ENCODE measurements at regions not wholly inside any gene's neighbourhood (a gene's known extent, or its start where the extent isn't known, plus 50 kb on each side); places are given as distances from the start of the nearest gene placed in this dataset.
"Not testable (repeated sequence)": the region's sequence is repeated elsewhere in the genome, so short reads cannot be mapped to it uniquely, and the experiment has no call there.

DNA sequence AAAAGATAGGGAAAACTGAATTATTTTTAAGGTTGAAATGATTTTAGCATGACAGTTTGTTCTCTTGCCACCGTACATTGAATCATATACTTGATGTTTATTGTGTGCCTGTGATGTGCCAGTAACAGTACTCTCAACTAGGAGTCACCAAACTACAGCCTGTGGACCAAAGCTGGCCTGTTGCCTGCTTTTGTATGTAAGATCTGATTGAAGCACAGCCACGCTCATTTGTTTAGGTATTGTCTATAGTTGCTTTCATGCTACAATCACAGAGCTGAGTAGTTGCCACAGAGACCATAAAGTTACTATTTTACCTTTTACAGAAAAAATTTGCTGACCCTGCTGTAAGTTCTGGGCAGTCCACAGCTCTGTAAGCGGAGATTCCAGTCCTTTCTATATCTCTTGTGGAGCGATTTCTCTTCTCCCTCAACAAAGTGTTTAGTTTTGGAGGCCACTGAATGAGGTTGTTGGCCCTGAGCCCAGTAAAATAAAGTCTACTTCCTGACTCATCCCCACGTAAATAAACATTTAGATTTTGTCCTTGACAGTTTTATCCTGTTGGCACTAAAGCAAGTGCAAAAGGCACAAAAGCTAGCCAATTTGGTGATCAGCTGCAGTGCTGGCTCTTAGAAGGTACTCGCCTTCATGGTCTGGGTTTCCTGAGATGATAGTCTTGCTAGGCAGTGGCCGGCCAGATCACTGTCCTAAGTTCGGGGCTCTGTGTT is 180.2 kb upstream of the ZNF92 start:
- not testable (repeated sequence) for H3K4me3 Mint-ChIP-seq (ENCODE audit: unreplicated experiment); DNase-seq (ENCODE audit: extremely low spot score, unreplicated experiment); H3K4me1 Mint-ChIP-seq (ENCODE audit: unreplicated experiment); H3K9me3 Mint-ChIP-seq (ENCODE audit: unreplicated experiment); H3K27me3 Mint-ChIP-seq (ENCODE audit: unreplicated experiment); H3K36me3 Mint-ChIP-seq (ENCODE audit: unreplicated experiment); H3K27ac Mint-ChIP-seq (ENCODE audit: unreplicated experiment)

DNA sequence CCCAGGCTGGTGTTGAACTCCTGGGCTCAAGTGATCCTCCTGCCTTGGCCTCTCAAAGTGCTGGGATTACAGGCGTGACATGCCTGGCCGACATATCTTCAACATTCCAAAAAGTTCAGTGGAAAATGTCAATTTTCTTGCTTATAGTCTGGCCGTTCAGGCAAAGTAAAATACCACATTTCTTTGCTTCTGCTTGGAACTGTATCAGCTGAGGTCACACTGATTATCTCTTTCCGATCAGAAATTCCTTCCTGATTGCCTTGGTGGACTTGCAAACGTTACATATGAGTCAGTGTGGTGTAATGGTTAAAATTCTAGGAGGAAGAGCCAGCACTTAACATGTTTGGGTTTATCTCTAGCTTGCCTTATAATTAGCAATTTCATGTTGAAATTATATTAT is 170.6 kb upstream of the ERV3-1 start:
- H3K4me3 Mint-ChIP-seq (ENCODE audit: unreplicated experiment); H3K9me3 Mint-ChIP-seq (ENCODE audit: unreplicated experiment); H3K36me3 Mint-ChIP-seq (ENCODE audit: unreplicated experiment); H3K27me3 Mint-ChIP-seq (ENCODE audit: unreplicated experiment); DNase-seq (ENCODE audit: extremely low spot score, unreplicated experiment); H3K27ac Mint-ChIP-seq (ENCODE audit: unreplicated experiment); H3K4me1 Mint-ChIP-seq (ENCODE audit: unreplicated experiment): not testable (repeated sequence)

DNA sequence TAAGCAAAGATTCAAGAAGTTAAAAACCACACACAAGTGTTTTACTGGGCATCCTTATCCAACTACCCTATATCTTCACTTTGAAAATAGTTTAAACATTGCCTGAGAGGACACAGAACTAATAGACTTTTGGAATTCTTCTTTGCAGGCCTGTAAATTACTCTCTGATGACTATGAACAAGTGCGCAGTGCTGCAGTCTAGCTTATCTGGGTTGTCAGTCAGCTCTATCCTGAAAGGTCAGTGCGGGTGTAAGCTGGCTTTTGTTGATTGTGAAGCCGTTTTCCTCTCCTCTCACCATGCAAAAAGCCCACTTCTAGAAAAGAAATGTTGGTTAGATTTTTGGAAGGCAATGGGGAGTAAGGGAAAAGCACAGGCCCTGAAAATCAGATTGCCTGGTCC is 143.6 kb upstream of the ERV3-1 start:
- not testable (repeated sequence) for H3K27ac Mint-ChIP-seq (ENCODE audit: unreplicated experiment); H3K36me3 Mint-ChIP-seq (ENCODE audit: unreplicated experiment); H3K27me3 Mint-ChIP-seq (ENCODE audit: unreplicated experiment); H3K4me1 Mint-ChIP-seq (ENCODE audit: unreplicated experiment); DNase-seq (ENCODE audit: extremely low spot score, unreplicated experiment); H3K9me3 Mint-ChIP-seq (ENCODE audit: unreplicated experiment); H3K4me3 Mint-ChIP-seq (ENCODE audit: unreplicated experiment)

DNA sequence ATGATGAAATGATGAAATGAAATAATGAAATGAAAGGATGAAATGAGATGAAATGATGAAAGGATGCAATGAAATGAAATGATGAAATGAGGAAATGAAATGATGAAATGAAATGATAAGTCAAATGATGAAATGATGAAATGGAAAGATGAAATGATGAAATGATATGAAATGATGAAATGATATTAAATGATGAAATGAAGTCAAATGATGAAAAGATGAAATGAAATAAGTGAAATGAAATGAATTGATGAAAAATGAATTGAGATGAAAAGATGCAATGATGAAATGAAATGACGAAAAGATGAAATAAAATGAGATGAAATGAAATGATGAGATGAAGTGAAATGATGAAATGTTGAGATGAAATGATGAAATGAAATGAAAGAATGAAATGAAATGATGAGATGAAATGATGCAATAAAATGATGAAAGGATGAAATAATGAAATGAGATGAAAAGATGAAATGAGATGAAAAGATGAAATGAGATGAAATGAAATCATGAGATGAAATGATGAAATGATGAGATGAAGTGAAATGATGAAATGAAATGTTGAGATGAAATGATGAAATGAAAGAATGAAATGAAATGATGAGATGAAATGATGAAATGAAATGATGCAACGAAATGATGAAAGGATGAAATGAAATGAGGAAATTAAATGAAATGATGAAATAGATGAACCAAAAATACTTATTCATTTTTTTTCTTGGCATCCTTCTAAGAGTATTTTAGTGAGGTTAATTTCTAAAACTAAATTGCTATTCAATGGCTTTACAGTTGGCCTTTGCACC is 139.8 kb upstream of the ERV3-1 start:
- H3K4me3 Mint-ChIP-seq (ENCODE audit: unreplicated experiment); H3K4me1 Mint-ChIP-seq (ENCODE audit: unreplicated experiment); DNase-seq (ENCODE audit: extremely low spot score, unreplicated experiment); H3K27me3 Mint-ChIP-seq (ENCODE audit: unreplicated experiment); H3K36me3 Mint-ChIP-seq (ENCODE audit: unreplicated experiment); H3K27ac Mint-ChIP-seq (ENCODE audit: unreplicated experiment); H3K9me3 Mint-ChIP-seq (ENCODE audit: unreplicated experiment): not testable (repeated sequence)

DNA sequence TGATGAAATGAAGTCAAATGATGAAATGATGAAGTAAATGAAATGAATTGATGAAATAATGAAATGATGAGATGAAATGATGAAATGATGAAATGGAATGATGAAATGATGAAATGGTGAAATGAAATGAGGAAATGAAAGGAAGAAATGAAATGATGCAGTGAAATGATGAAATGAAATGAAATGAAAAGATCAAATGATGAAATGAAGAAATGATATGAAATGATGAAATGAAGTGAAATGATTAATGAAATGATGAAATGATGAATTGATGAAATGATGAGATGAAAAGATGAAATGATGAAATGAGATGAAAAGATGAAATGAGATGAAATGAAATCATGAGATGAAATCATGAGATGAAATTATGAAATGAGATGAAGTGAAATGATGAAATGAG is 139.2 kb upstream of the ERV3-1 start:
- H3K27ac Mint-ChIP-seq (ENCODE audit: unreplicated experiment); DNase-seq (ENCODE audit: extremely low spot score, unreplicated experiment); H3K9me3 Mint-ChIP-seq (ENCODE audit: unreplicated experiment); H3K4me3 Mint-ChIP-seq (ENCODE audit: unreplicated experiment); H3K4me1 Mint-ChIP-seq (ENCODE audit: unreplicated experiment); H3K27me3 Mint-ChIP-seq (ENCODE audit: unreplicated experiment); H3K36me3 Mint-ChIP-seq (ENCODE audit: unreplicated experiment): not testable (repeated sequence)

DNA sequence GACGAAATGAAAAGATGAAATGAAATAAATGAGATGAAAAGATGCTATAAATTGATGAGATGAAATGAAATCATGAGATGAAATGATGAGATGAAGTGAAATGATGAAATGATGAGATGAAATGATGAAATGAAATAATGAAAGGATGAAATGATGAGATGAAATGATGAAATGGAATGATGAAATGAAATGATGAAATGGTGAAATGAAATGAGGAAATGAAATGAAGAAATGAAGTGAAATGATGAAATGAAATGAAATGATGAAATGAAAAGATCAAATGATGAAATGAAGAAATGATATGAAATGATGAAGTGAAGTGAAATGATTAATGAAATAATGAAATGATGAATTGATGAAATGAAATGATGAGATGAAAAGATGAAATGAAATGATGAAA is 138.5 kb upstream of the ERV3-1 start:
- not testable (repeated sequence) for H3K9me3 Mint-ChIP-seq (ENCODE audit: unreplicated experiment); H3K27me3 Mint-ChIP-seq (ENCODE audit: unreplicated experiment); H3K36me3 Mint-ChIP-seq (ENCODE audit: unreplicated experiment); H3K27ac Mint-ChIP-seq (ENCODE audit: unreplicated experiment); H3K4me1 Mint-ChIP-seq (ENCODE audit: unreplicated experiment); H3K4me3 Mint-ChIP-seq (ENCODE audit: unreplicated experiment); DNase-seq (ENCODE audit: extremely low spot score, unreplicated experiment)

DNA sequence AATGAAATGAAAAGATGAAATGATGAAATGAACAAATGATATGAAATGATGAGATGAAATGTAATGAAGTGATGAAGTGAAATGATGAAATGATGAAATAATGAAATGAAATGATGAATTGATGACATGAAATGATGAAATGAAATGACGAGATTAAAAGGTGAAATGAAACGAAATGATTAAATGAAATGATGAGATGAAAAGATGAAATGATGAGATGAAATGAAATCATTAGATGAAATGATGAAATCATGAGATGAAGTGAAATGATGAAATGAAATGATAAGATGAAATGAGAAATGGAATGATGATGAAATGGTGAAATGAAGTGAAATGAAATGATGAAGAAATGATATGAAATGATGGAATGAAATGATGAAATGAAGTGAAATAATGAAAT is 138.1 kb upstream of the ERV3-1 start:
- H3K4me1 Mint-ChIP-seq (ENCODE audit: unreplicated experiment); H3K27ac Mint-ChIP-seq (ENCODE audit: unreplicated experiment); H3K27me3 Mint-ChIP-seq (ENCODE audit: unreplicated experiment); DNase-seq (ENCODE audit: extremely low spot score, unreplicated experiment); H3K4me3 Mint-ChIP-seq (ENCODE audit: unreplicated experiment); H3K36me3 Mint-ChIP-seq (ENCODE audit: unreplicated experiment); H3K9me3 Mint-ChIP-seq (ENCODE audit: unreplicated experiment): not testable (repeated sequence)

DNA sequence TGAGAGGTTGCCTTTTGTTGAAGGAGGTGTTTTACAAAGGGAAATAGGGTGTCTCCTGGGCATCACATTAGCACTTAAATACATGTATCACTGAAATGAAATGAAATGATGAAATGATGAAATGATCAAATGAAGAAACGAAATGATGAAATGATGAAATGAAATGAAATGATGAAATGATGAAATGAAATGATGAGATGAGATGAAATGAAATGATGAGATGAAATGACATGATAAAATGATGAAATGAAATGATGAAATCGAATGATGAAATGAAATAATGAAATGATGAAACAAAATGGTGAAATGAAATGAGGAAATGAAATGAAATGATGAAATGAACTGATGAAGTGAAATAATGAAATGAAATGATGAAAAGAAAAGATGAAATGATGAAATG is 137.6 kb upstream of the ERV3-1 start:
- not testable (repeated sequence) for H3K9me3 Mint-ChIP-seq (ENCODE audit: unreplicated experiment); H3K4me1 Mint-ChIP-seq (ENCODE audit: unreplicated experiment); H3K36me3 Mint-ChIP-seq (ENCODE audit: unreplicated experiment); H3K4me3 Mint-ChIP-seq (ENCODE audit: unreplicated experiment); H3K27me3 Mint-ChIP-seq (ENCODE audit: unreplicated experiment); DNase-seq (ENCODE audit: extremely low spot score, unreplicated experiment); H3K27ac Mint-ChIP-seq (ENCODE audit: unreplicated experiment)

DNA sequence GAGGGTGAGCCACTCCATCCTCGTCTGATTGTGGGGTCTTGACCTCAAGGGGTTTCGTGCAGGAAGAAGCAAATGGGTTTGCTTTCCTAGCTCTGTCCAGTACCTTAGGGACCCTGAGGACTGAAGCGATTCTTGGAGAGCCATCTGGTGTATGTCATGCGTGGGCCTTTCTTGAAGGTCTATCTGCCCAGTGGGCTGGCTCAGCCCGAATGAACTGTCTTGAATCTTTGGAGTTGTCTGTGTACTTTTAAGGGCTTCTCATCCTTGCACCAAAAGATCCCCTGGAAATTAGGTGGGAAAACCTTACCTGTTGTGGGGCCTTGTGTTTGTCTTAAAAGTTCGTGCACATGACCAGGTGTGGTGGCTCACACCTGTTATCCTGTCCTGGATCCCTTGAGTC is 135.4 kb upstream of the ERV3-1 start:
- DNase-seq (ENCODE audit: extremely low spot score, unreplicated experiment); H3K4me1 Mint-ChIP-seq (ENCODE audit: unreplicated experiment); H3K27me3 Mint-ChIP-seq (ENCODE audit: unreplicated experiment); H3K4me3 Mint-ChIP-seq (ENCODE audit: unreplicated experiment); H3K9me3 Mint-ChIP-seq (ENCODE audit: unreplicated experiment); H3K27ac Mint-ChIP-seq (ENCODE audit: unreplicated experiment); H3K36me3 Mint-ChIP-seq (ENCODE audit: unreplicated experiment): not testable (repeated sequence)

DNA sequence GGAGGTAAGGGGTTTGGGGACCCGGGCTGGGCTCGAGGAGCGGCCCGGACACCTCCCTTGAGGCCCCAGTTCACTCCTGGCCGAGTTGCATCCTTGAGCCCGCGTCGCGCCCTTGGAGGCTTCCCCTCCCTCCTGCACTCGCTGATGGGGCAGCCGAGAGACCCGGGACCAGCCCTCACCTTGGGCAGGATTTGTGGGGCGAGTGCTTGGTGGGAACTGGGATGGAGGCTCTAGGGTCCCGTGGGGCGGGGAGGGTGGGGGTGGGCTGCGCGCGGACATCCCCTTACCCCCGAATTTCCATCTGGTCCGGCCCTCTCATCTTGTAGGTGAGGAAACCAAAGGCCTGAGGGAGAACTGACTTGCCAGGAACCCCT is 134.9 kb upstream of the ERV3-1 start:
- not testable (repeated sequence) for H3K27me3 Mint-ChIP-seq (ENCODE audit: unreplicated experiment); H3K27ac Mint-ChIP-seq (ENCODE audit: unreplicated experiment); H3K36me3 Mint-ChIP-seq (ENCODE audit: unreplicated experiment); H3K4me1 Mint-ChIP-seq (ENCODE audit: unreplicated experiment); DNase-seq (ENCODE audit: extremely low spot score, unreplicated experiment); H3K9me3 Mint-ChIP-seq (ENCODE audit: unreplicated experiment); H3K4me3 Mint-ChIP-seq (ENCODE audit: unreplicated experiment)

DNA sequence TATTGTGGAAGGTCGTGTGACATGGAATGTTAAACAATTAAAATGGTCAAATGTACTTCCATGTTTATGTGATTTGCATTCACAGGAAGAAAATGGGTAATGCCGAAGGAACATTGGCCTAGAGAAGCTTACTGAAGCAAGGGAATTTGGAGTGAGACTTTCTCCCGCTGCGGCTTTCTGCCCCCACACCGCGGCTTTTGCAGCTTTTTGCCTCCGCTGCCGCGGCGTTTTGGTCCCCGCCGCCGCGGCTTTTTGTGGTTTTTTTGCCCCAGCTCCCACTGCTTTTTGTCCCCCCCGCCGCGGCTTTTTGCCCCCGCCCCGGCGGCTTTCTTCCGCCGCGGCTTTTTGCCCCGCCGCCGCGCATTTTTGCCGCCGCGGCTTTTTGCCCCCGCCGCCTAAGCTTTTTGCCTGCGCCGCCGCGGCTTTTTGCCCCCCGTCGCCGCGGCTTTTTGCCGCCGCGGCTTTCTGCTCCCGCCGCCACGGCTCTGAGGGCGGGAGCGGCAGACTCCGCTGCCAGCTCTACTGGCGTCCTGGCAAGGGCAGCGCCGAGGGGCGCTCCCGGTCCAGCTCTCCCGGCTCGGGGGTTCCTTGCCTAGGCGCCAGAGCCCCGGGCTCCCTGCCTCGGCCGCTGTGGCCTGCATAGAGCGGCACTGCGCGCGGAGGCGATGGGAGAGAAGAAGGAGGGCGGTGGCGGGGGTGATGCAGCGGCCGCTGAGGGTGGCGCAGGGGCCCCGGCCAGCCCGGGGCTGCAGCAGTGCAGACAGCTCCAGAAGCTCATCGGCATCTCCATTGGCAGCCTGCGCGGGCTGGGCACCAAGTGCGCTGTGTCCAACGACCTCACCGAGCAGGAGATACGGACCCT is 134.3 kb upstream of the ERV3-1 start:
- not testable (repeated sequence) for H3K9me3 Mint-ChIP-seq (ENCODE audit: unreplicated experiment); H3K4me3 Mint-ChIP-seq (ENCODE audit: unreplicated experiment)

DNA sequence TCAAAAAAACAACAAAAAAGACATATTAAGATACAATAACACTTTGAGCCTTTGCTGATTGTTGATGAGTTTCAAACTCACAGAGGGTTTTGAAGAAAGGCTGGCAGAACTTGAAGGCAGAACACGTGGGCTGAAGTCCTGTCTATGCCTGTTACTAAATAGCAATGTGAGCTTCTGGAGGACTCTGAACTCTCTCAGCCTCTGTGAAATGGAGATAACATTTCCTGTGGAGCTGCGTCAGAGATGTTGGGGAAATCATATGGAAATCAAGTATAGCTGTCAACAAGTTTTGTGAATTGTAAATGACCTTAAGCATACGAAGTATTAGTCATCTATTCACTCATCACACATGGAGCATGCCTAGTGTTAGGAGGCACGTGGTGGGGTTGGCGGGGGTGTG is 130.4 kb upstream of the ERV3-1 start:
- not testable (repeated sequence) for H3K9me3 Mint-ChIP-seq (ENCODE audit: unreplicated experiment)

More for the DNA sequence above, 134.3 kb upstream of the ERV3-1 start:
- not testable (repeated sequence) for DNase-seq (ENCODE audit: extremely low spot score, unreplicated experiment); H3K27me3 Mint-ChIP-seq (ENCODE audit: unreplicated experiment); H3K4me1 Mint-ChIP-seq (ENCODE audit: unreplicated experiment); H3K27ac Mint-ChIP-seq (ENCODE audit: unreplicated experiment); H3K36me3 Mint-ChIP-seq (ENCODE audit: unreplicated experiment)

More for the DNA sequence above, 130.4 kb upstream of the ERV3-1 start:
- not testable (repeated sequence) for DNase-seq (ENCODE audit: extremely low spot score, unreplicated experiment); H3K27ac Mint-ChIP-seq (ENCODE audit: unreplicated experiment); H3K4me3 Mint-ChIP-seq (ENCODE audit: unreplicated experiment); H3K36me3 Mint-ChIP-seq (ENCODE audit: unreplicated experiment); H3K4me1 Mint-ChIP-seq (ENCODE audit: unreplicated experiment); H3K27me3 Mint-ChIP-seq (ENCODE audit: unreplicated experiment)
